A549 (cell line): ENCODE measurements at regions not wholly inside any gene's neighbourhood (a gene's known extent, or its start where the extent isn't known, plus 50 kb on each side); places are given as distances from the start of the nearest gene placed in this dataset.

Experiments used
- ATAC-seq, 2 experiments: fragments of 200-7000 bp in 1 of 2; fragments of >200 bp in 1 of 2; cut with Nextera tagmentation in 1 of 2; cut with Tn5 transposase in 1 of 2; 3 replicates each; pipeline versions ENCODE4 v1.8.0 to v1.9.1; 2018 to 2020; ENCODE audit warnings: mild to moderate bottlenecking in 1 of 2, moderate library complexity in 1 of 2
- CTCF ChIA-PET: fragments of 300-600 bp; sonication (Branson Sonifier 250); formaldehyde crosslinking; extraction: SDS; loops from one replicate; lab custom pipeline; 2021; ENCODE audit warnings: antibody characterized with exemption, inconsistent platforms; lab: Yijun Ruan, JAX
- POLR2A ChIA-PET: fragments of 350-600 bp; formaldehyde crosslinking; extraction: SDS; loops from one replicate; lab custom pipeline; 2021; ENCODE audit warnings: antibody characterized with exemption, inconsistent platforms; lab: Yijun Ruan, JAX
- DNase-seq, 2 experiments: peaks; one replicate each; pipeline versions ENCODE4 v3.0.0 to v3.0.0-alpha.2; 2011 to 2016; ENCODE audit warnings: low read depth in 1 of 2, low spot score in 1 of 2
- FAIRE-seq: peaks from 2 replicates; lab custom pipeline; 2011; peaks lifted over from hg19 to GRCh38; lab: Jason Lieb, UNC
- H3K27ac ChIP-seq, 2 experiments: fragments of >200 bp; sonication (Bioruptor Twin); formaldehyde crosslinking; 3 replicates each; pipeline ENCODE4 v1.5.1; 2016 to 2017
- H3K4me1 ChIP-seq: fragments of >200 bp; sonication (Bioruptor Twin); formaldehyde crosslinking; 3 replicates; pipeline ENCODE4 v1.6.1; 2016
- H3K4me2 ChIP-seq: fragments of >200 bp; sonication (Bioruptor Twin); formaldehyde crosslinking; 3 replicates; pipeline ENCODE4 v1.6.1; 2016
- H3K4me3 ChIP-seq: fragments of >200 bp; sonication (Bioruptor Twin); formaldehyde crosslinking; 3 replicates; pipeline ENCODE4 v1.5.1; 2016
- H3K9me3 ChIP-seq: fragments of >200 bp; sonication (Bioruptor Twin); formaldehyde crosslinking; 3 replicates; pipeline ENCODE4 v1.6.1; 2016
- ATOH8 ChIP-seq: fragments of 250-450 bp; sonication (Bioruptor Pico); IDR thresholded peaks from 2 replicates; pipeline ENCODE4 v1.5.0; 2020; ENCODE audit warnings: low read depth, mild to moderate bottlenecking, moderate library complexity
- CBX8 ChIP-seq: fragments of 200-600 bp; sonication (generic); IDR thresholded peaks from 2 replicates; pipeline ENCODE4 v1.6.1; 2016
- CHD4 ChIP-seq: fragments of 200-600 bp; sonication (generic); IDR thresholded peaks from 2 replicates; pipeline ENCODE4 v1.6.1; 2016; ENCODE audit warnings: antibody characterized with exemption, mild to moderate bottlenecking, borderline replicate concordance
- CTCF ChIP-seq: fragments of >200 bp; sonication (Bioruptor Twin); formaldehyde crosslinking; IDR thresholded peaks from 3 replicates; pipeline ENCODE4 v1.5.1; 2016
- JUN ChIP-seq, 2 experiments: fragments of >200 bp; sonication (Bioruptor Twin); formaldehyde crosslinking; IDR thresholded peaks; 2 replicates in 1 of 2; 3 replicates in 1 of 2; pipeline ENCODE4 v1.6.1; 2016 to 2017
- KDM1A ChIP-seq: fragments of 200-600 bp; sonication (generic); IDR thresholded peaks from 2 replicates; pipeline ENCODE4 v1.6.1; 2016; ENCODE audit warnings: low read depth, mild to moderate bottlenecking
- KDM5A ChIP-seq: fragments of 200-600 bp; sonication (generic); IDR thresholded peaks from 2 replicates; pipeline ENCODE4 v1.6.1; 2016; ENCODE audit warnings: antibody characterized with exemption, mild to moderate bottlenecking
- MAFK ChIP-seq: fragments of 450-650 bp; IDR thresholded peaks from 2 replicates; pipeline ENCODE4 v1.6.1; 2014; ENCODE audit not compliant: partially characterized antibody
- MYC ChIP-seq: IDR thresholded peaks from 2 replicates; pipeline ENCODE4 v1.6.1; 2012; ENCODE audit warnings: mild to moderate bottlenecking, inconsistent platforms, low read length, improper control_type of control experiment, borderline replicate concordance
- NR3C1 ChIP-seq: fragments of >200 bp; sonication (Bioruptor Twin); formaldehyde crosslinking; IDR thresholded peaks from 3 replicates; pipeline ENCODE4 v1.6.1; 2017
- PBX3 ChIP-seq: IDR thresholded peaks from 2 replicates; pipeline ENCODE4 v1.6.1; 2012
- PHF8 ChIP-seq: fragments of 200-600 bp; sonication (generic); IDR thresholded peaks from 2 replicates; pipeline ENCODE4 v1.6.1; 2016; ENCODE audit warnings: low read depth, mild to moderate bottlenecking, antibody characterized with exemption, moderate library complexity, borderline replicate concordance
- RAD21 ChIP-seq, 2 experiments: fragments of >200 bp in 1 of 2; sonication (Bioruptor Twin) in 1 of 2; formaldehyde crosslinking in 1 of 2; IDR thresholded peaks in 1 of 2; conservative IDR thresholded peaks in 1 of 2; 2 replicates in 1 of 2; 3 replicates in 1 of 2; pipeline ENCODE4 v1.6.1; 2012 to 2018; ENCODE audit warnings: inconsistent platforms in 1 of 2
- RARB ChIP-seq: fragments of 250-450 bp; sonication (Bioruptor Pico); IDR thresholded peaks from 2 replicates; pipeline ENCODE4 v1.8.0; 2021; ENCODE audit warnings: mild to moderate bottlenecking, moderate library complexity
- RNF2 ChIP-seq: fragments of 200-600 bp; sonication (generic); IDR thresholded peaks from 2 replicates; pipeline ENCODE4 v1.6.1; 2016; ENCODE audit warnings: low read depth, mild to moderate bottlenecking, antibody characterized with exemption, moderate library complexity, borderline replicate concordance
- SMC3 ChIP-seq: fragments of >200 bp; sonication (Bioruptor Twin); formaldehyde crosslinking; IDR thresholded peaks from 3 replicates; pipeline ENCODE4 v1.6.1; 2018; ENCODE audit warnings: inconsistent platforms
- TFCP2L1 ChIP-seq: fragments of 250-450 bp; sonication (Bioruptor Pico); IDR thresholded peaks from 2 replicates; pipeline ENCODE4 v1.5.0; 2021; ENCODE audit warnings: mild to moderate bottlenecking
- ZC3H11A ChIP-seq: fragments of 450-650 bp; IDR thresholded peaks from 2 replicates; pipeline ENCODE4 v1.6.1; 2014; ENCODE audit warnings: antibody characterized with exemption, mild to moderate bottlenecking
- ZFP36 ChIP-seq: fragments of 450-650 bp; IDR thresholded peaks from 2 replicates; pipeline ENCODE4 v1.6.1; 2014; ENCODE audit warnings: borderline replicate concordance; ENCODE audit not compliant: partially characterized antibody
- WGBS: methylation state at CpG from one replicate; pipeline ENCODE4 v1.1.6; 2017; ENCODE audit errors: missing lambda C conversion rate; 5-methylcytosine and 5-hydroxymethylcytosine counted together

GRCh38 chr13:26985285-26985878 lies 186.2 kb downstream of the USP12 start:
- H3K27ac ChIP-seq = peak overlapping the region in 1 of 2 experiments; percentile 82; a peak in 2 of 6 replicates

GRCh38 chr13:26984337-26984736 lies 187.3 kb downstream of the USP12 start:
- 94% methylated on average over 4 of the region's 4 CpGs for WGBS
- ChIA-PET CTCF (interaction anchor here (0.9 to 12.8 kb wide), 30 partner anchors 9 to 1000 kb away, joined by 3 to 220 read pairs (median 6); no protein-coding TSS in a partner anchor), POLR2A (no interaction called here)
- ATAC-seq = no peak
- peaks cover 52% of the 10 kb centered on the region for H3K4me1 ChIP-seq
- H3K9me3 ChIP-seq = no peaks in the 10 kb centered on the region
- TF ChIP-seq PBX3 = no peak
- TF ChIP-seq CBX8 = no peak
- no peak for TF ChIP-seq KDM5A
- no peak for TF ChIP-seq MYC
- TF ChIP-seq RARB (CRISPR knock-in tag) = no peak
- TF ChIP-seq KDM1A = no peak
- TF ChIP-seq CHD4 = no peak
- no peak for TF ChIP-seq ATOH8 (CRISPR knock-in tag)
- no peak for TF ChIP-seq TFCP2L1 (CRISPR knock-in tag)
- no peak for TF ChIP-seq ZC3H11A
- TF ChIP-seq PHF8 = no peak
- TF ChIP-seq, all 56 proteins: peak for 0
- no peak for DNase-seq
- no peak for FAIRE-seq
- Histone ChIP-seq H3K4me3 (no peak overlapping the region), H3K4me2 (no peak overlapping the region), H3K27ac (peak overlapping the region; percentile 63 to 82; a peak in 3 of 6 replicates)

More at GRCh38 chr13:26985285-26985878, 186.2 kb downstream of the USP12 start:
- POLR2A ChIA-PET = interaction anchor here (0.5 to 1.1 kb wide), 3 partner anchors 39 to 285 kb away, joined by 3 to 4 read pairs (median 3); partner anchors contain the start of gene RASL11A
- H3K4me2 ChIP-seq = peak overlapping the region; percentile 37; the same call in 1 of the 3 replicates
- peaks cover 59% of the 10 kb centered on the region for H3K4me1 ChIP-seq
- TF ChIP-seq RAD21 (conservative IDR thresholded peaks at IDR 0.05 in 1 of 2, IDR thresholded peaks at IDR 0.05 in 1 of 2) = peak; percentile 93 to 95
- no peak for TF ChIP-seq RNF2
- peak; percentile 8 for TF ChIP-seq ZFP36
- TF ChIP-seq CTCF = peak; percentile 77
- no peak for TF ChIP-seq KDM5A
- TF ChIP-seq SMC3 = peak; percentile 89
- WGBS = 1% methylated on average over 6 of the region's 6 CpGs
- CTCF ChIA-PET = interaction anchor here (0.6 to 12.8 kb wide), 67 partner anchors 9 to 998 kb away, joined by 3 to 220 read pairs (median 5); no protein-coding TSS in a partner anchor
- FAIRE-seq (no peak), ATAC-seq (peak; percentile 67 to 73), DNase-seq (peak; percentile 47 to 77)
- H3K4me3 ChIP-seq = no peak overlapping the region
- no peaks in the 10 kb centered on the region for H3K9me3 ChIP-seq

- Histone ChIP-seq H3K27ac (peak overlapping the region; percentile 63 to 82), H3K4me2 (peak overlapping the region; percentile 74), H3K4me3 (no peak overlapping the region), H3K9me3 (no peaks in the 10 kb centered on the region), H3K4me1 (peaks cover 46% of the 10 kb centered on the region)
- peak; percentile 81 for TF ChIP-seq MAFK
- TF ChIP-seq JUN (IDR thresholded peaks at IDR 0.05) = no peak
- no peak for TF ChIP-seq NR3C1
- DNase-seq (no peak), ATAC-seq (no peak), FAIRE-seq (no peak)
- ChIA-PET POLR2A (interaction anchor here (1.0 to 1.3 kb wide), 3 partner anchors 267 to 971 kb away, joined by 3 to 6 read pairs (median 3); no protein-coding TSS in a partner anchor), CTCF (interaction anchor here (0.8 to 12.8 kb wide), 10 partner anchors 12 to 847 kb away, joined by 3 to 220 read pairs (median 3); no protein-coding TSS in a partner anchor)
- 90% methylated on average over 12 of the region's 12 CpGs for WGBS
These were observed 187.9 kb downstream of the USP12 start for GRCh38 chr13:26983543-26984320.
